Transverse colon (tissue), 4 donors: ENCODE measurements at regions not wholly inside any gene's neighbourhood (a gene's known extent, or its start where the extent isn't known, plus 50 kb on each side); places are given as distances from the start of the nearest gene placed in this dataset.

Experiments used
- DNase-seq: peaks from one replicate; pipeline ENCODE4 v3.0.0-alpha.2; 2019
- H3K27ac ChIP-seq, 4 donors: fragments of 200-600 bp; sonication (generic); 2 replicates each; pipeline ENCODE4 v1.5.1; 2016 to 2018; ENCODE audit warnings: inconsistent platforms in 4 of 4
- H3K27me3 ChIP-seq: fragments of 200-600 bp; sonication (generic); 2 replicates; pipeline ENCODE4 v1.5.1; 2017; ENCODE audit warnings: inconsistent platforms
- H3K36me3 ChIP-seq, 4 donors: fragments of 200-600 bp; sonication (generic); 2 replicates each; pipeline ENCODE4 v1.5.1; 2017 to 2019; ENCODE audit warnings: inconsistent platforms in 4 of 4
- H3K4me1 ChIP-seq, 4 donors: fragments of 200-600 bp; sonication (generic); 2 replicates each; pipeline ENCODE4 v1.5.1; 2017 to 2020; ENCODE audit warnings: inconsistent platforms in 4 of 4
- H3K4me3 ChIP-seq, 4 donors: fragments of 200-600 bp; sonication (generic); 1 replicate in 1 of 4; 2 replicates in 3 of 4; pipeline versions ENCODE4 v1.5.1 to v1.6.1; 2017 to 2019; ENCODE audit warnings: inconsistent platforms in 4 of 4
- H3K9me3 ChIP-seq, 2 donors: fragments of 200-600 bp; sonication (generic); 2 replicates each; pipeline ENCODE4 v1.5.1; 2017 to 2019; ENCODE audit warnings: inconsistent platforms in 2 of 2
- EP300 ChIP-seq: sonication (generic); formaldehyde crosslinking; IDR thresholded peaks from one replicate; pipeline ENCODE4 v1.6.1; 2017; ENCODE audit warnings: antibody characterized with exemption, low read depth
- POLR2A ChIP-seq: fragments of 450-650 bp; IDR thresholded peaks from one replicate; pipeline ENCODE4 v1.6.1; 2016; ENCODE audit warnings: antibody characterized with exemption, mild to moderate bottlenecking, moderate library complexity
- POLR2AphosphoS5 ChIP-seq, 3 donors: sonication (generic); formaldehyde crosslinking; IDR thresholded peaks; one replicate each; pipeline ENCODE4 v1.6.1; 2016; ENCODE audit warnings: antibody characterized with exemption in 3 of 3
- WGBS, 2 donors: methylation state at CpG; one replicate each; pipeline ENCODE4 v1.1.5; 2018; ENCODE audit warnings: low coverage in 1 of 2; 5-methylcytosine and 5-hydroxymethylcytosine counted together
- in situ Hi-C, 4 donors: fragments of 200-750 bp; cut with MboI; loops; one replicate each; pipeline versions ENCODE4 v1.15.0 to v1.15.1; 2017; ENCODE audit warnings: low sequenced_read_pairs in 3 of 4, low pct_ligation_motif_present in 1 of 4, low pct_unique_long_range_greater_than_20kb in 1 of 4
- intact Hi-C: fragments of 100-400 bp; cut with DNase I; formaldehyde crosslinking; loops from one replicate; pipeline ENCODE4 v1.15.1; 2023; ENCODE audit warnings: low total_unique reads
- TF ChIP-seq, protein P1 (sequence below), 5 experiments: fragments of 200-600 bp in 3 of 5; fragments of 450-650 bp in 2 of 5; sonication (generic) in 3 of 5; IDR thresholded peaks; 1 replicate in 2 of 5; 2 replicates in 3 of 5; pipeline ENCODE4 v1.5.1; 2016 to 2017; ENCODE audit warnings: antibody characterized with exemption in 5 of 5, inconsistent platforms in 3 of 5, mild to moderate bottlenecking in 2 of 5, moderate library complexity in 1 of 5

DNA sequence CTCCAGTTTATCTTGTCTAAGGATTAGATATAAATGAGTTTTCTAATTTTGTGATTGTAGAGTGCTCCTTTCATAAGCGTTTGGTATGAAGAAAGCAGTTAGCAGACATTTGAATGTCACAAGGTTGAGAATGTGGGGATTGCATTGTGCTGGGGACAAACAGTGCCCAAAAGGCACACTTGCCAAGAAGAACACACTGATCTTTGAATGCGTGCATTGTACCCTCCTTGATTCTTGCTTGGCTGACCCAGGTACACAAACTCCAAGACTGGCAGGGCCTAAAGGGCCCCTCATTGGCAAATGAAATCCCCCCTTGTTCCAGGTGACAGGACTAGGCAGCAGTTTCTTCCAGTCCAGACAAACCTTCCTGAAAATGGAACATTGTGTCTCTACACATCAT, 96.9 kb upstream of the LIFR start:
- 83 to 92% methylated on average over 2 of the region's 2 CpGs for WGBS, 2 donors
- Histone ChIP-seq H3K36me3 (no peaks in the 10 kb centered on the region), H3K4me3 (no peak overlapping the region), H3K27ac (no peak overlapping the region), H3K27me3 (no peaks in the 10 kb centered on the region), H3K4me1 (no peaks in the 10 kb centered on the region), H3K9me3 (no peaks in the 10 kb centered on the region)
- intact Hi-C loops (no loop called here), in situ Hi-C loops (no loop called here)
- DNase-seq, result no peak
- TF ChIP-seq POLR2A (no peak), POLR2AphosphoS5 (IDR thresholded peaks at IDR 0.05) (no peak), EP300 (no peak)
- TF ChIP-seq, protein P1, sequence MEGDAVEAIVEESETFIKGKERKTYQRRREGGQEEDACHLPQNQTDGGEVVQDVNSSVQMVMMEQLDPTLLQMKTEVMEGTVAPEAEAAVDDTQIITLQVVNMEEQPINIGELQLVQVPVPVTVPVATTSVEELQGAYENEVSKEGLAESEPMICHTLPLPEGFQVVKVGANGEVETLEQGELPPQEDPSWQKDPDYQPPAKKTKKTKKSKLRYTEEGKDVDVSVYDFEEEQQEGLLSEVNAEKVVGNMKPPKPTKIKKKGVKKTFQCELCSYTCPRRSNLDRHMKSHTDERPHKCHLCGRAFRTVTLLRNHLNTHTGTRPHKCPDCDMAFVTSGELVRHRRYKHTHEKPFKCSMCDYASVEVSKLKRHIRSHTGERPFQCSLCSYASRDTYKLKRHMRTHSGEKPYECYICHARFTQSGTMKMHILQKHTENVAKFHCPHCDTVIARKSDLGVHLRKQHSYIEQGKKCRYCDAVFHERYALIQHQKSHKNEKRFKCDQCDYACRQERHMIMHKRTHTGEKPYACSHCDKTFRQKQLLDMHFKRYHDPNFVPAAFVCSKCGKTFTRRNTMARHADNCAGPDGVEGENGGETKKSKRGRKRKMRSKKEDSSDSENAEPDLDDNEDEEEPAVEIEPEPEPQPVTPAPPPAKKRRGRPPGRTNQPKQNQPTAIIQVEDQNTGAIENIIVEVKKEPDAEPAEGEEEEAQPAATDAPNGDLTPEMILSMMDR (IDR thresholded peaks at IDR 0.05), result no peak

GRCh38 chr5:38655691-38656090, 99.2 kb upstream of the LIFR start:
- whole genome bisulfite sequencing, 2 donors, result 86 to 87% methylated on average over 4 to 6 of the region's 6 CpGs
- Histone ChIP-seq H3K4me1 (no peaks in the 10 kb centered on the region), H3K9me3 (no peaks in the 10 kb centered on the region), H3K27ac (no peak overlapping the region), H3K4me3 (no peak overlapping the region), H3K27me3 (no peaks in the 10 kb centered on the region), H3K36me3 (no peaks in the 10 kb centered on the region)
- TF ChIP-seq POLR2A (no peak), EP300 (no peak), POLR2AphosphoS5 (IDR thresholded peaks at IDR 0.05) (no peak)
- TF ChIP-seq, protein P1 (IDR thresholded peaks at IDR 0.05), result no peak
- intact Hi-C loops, result no loop called here
- in situ Hi-C loops, result no loop called here
- DNase-seq, result no peak

DNA sequence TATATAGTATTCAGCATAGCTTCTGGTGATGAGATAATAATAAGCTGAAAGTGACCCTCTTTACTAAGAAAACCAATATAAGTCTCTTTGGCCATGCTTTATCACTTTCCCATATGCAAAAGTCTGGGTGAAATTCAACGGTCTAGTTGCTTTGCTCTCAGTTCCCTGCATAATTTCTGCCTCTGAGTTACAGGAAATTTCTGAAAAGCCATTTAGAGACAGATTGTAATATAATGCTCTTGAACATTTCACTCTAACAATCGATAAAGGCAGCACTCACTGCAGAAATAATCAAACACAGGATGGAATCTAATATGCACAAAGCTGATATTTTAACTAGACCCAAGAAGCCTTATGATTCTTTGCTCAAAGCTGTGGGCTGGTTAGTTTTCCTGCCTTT, 100.1 kb upstream of the LIFR start:
- no peaks in the 10 kb centered on the region for H3K4me1 ChIP-seq
- H3K36me3 ChIP-seq, result no peaks in the 10 kb centered on the region
- in situ Hi-C loops (no loop called here), intact Hi-C loops (no loop called here)
- no peaks in the 10 kb centered on the region for H3K27me3 ChIP-seq
- H3K27ac ChIP-seq, result no peak overlapping the region
- no peak for DNase-seq
- 69 to 73% methylated on average over 2 of the region's 2 CpGs for WGBS, 2 donors
- no peak overlapping the region for H3K4me3 ChIP-seq
- no peaks in the 10 kb centered on the region for H3K9me3 ChIP-seq
- no peak for TF ChIP-seq EP300
- TF ChIP-seq POLR2AphosphoS5 (IDR thresholded peaks at IDR 0.05), result no peak
- TF ChIP-seq, protein P1 (IDR thresholded peaks at IDR 0.05), result no peak
- TF ChIP-seq POLR2A, result no peak

DNA sequence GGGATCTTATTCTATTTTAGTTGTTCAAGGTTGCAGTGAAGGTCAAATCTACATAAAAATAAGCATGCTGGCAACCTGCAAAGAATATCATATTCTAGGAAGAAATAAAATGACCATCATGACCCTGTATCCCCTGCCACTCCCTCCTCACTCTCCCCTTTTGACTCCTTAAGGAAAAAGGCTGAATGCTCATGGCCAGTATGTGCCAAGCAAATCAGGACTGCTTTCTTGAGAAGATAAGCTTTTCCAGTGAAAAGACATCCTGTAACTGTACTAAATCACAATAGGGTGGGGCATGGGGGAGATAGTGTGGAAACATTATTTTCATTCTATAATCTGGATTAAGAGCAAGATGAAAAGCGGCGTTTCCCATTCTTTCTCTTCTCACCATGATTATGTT, 100.6 kb upstream of the LIFR start:
- WGBS, 2 donors, result 80 to 94% methylated on average over 2 of the region's 2 CpGs
- DNase-seq, result no peak
- in situ Hi-C loops, result no loop called here

More for the DNA sequence above, 100.6 kb upstream of the LIFR start:
- intact Hi-C loops, result no loop called here
- Histone ChIP-seq H3K36me3 (no peaks in the 10 kb centered on the region), H3K4me1 (no peaks in the 10 kb centered on the region), H3K9me3 (no peaks in the 10 kb centered on the region), H3K27ac (no peak overlapping the region), H3K4me3 (no peak overlapping the region), H3K27me3 (no peaks in the 10 kb centered on the region)
- TF ChIP-seq, protein P1 (IDR thresholded peaks at IDR 0.05), result no peak
- no peak for TF ChIP-seq POLR2A
- no peak for TF ChIP-seq POLR2AphosphoS5 (IDR thresholded peaks at IDR 0.05)
- no peak for TF ChIP-seq EP300
